H9 (cell line): ENCODE measurements at regions not wholly inside any gene's neighbourhood (a gene's known extent, or its start where the extent isn't known, plus 50 kb on each side); places are given as distances from the start of the nearest gene placed in this dataset.

ENCODE experiments used
- DNase-seq: peaks from one replicate; pipeline ENCODE4 v3.0.0-alpha.2; 2017
- H2AFZ ChIP-seq: one replicate; pipeline ENCODE4 v1.6.1; 2013; ENCODE audit warnings: mild to moderate bottlenecking, low read length, control low read depth, moderate library complexity
- H2AK5ac ChIP-seq: 2 replicates; pipeline ENCODE4 v1.6.1; 2013; ENCODE audit warnings: low read length, control low read depth, mixed read lengths; ENCODE audit not compliant: insufficient read length
- H2BK120ac ChIP-seq: one replicate; pipeline ENCODE4 v1.6.1; 2013; ENCODE audit warnings: low read depth, mild to moderate bottlenecking, low read length, control low read depth, inconsistent platforms; ENCODE audit not compliant: poor library complexity, severe bottlenecking
- H2BK12ac ChIP-seq: 2 replicates; pipeline ENCODE4 v1.6.1; 2013; ENCODE audit warnings: low read length, control low read depth, mixed read lengths, low read depth; ENCODE audit not compliant: insufficient read length
- H2BK15ac ChIP-seq: 2 replicates; pipeline ENCODE4 v1.6.1; 2013; ENCODE audit warnings: low read depth, low read length, control low read depth
- H2BK20ac ChIP-seq: one replicate; pipeline ENCODE4 v1.6.1; 2013; ENCODE audit warnings: low read depth, mild to moderate bottlenecking, low read length, control low read depth, inconsistent platforms; ENCODE audit not compliant: poor library complexity, severe bottlenecking
- H2BK5ac ChIP-seq: 2 replicates; pipeline ENCODE4 v1.6.1; 2013; ENCODE audit warnings: low read length, control low read depth, mixed read lengths; ENCODE audit not compliant: insufficient read length
- H3K14ac ChIP-seq: 2 replicates; pipeline ENCODE4 v1.6.1; 2013; ENCODE audit warnings: low read length, control low read depth; ENCODE audit not compliant: insufficient read depth
- H3K18ac ChIP-seq: 2 replicates; pipeline ENCODE4 v1.6.1; 2013; ENCODE audit warnings: low read depth, mild to moderate bottlenecking, mixed read lengths, low read length, control low read depth; ENCODE audit not compliant: insufficient read length
- H3K23ac ChIP-seq: 2 replicates; pipeline ENCODE4 v1.6.1; 2013; ENCODE audit warnings: low read length, control low read depth, mixed read lengths, low read depth; ENCODE audit not compliant: insufficient read length
- H3K23me2 ChIP-seq: 2 replicates; pipeline ENCODE4 v1.6.1; 2013; ENCODE audit warnings: low read depth, mild to moderate bottlenecking, mixed read lengths, low read length, control low read depth; ENCODE audit not compliant: insufficient read length, poor library complexity, severe bottlenecking
- H3K27ac ChIP-seq: 2 replicates; pipeline ENCODE4 v1.5.1; 2013; ENCODE audit warnings: low read length, control low read depth, mixed read lengths, low read depth; ENCODE audit not compliant: insufficient read length
- H3K27me3 ChIP-seq: 2 replicates; pipeline ENCODE4 v1.6.1; 2013; ENCODE audit warnings: low read length, control low read depth, inconsistent platforms; ENCODE audit not compliant: insufficient read depth
- H3K4ac ChIP-seq: 2 replicates; pipeline ENCODE4 v1.6.1; 2013; ENCODE audit warnings: low read depth, mild to moderate bottlenecking, control low read depth, inconsistent platforms, low read length, moderate library complexity
- H3K4me1 ChIP-seq: 2 replicates; pipeline ENCODE4 v1.6.1; 2013; ENCODE audit warnings: low read length, control low read depth, inconsistent platforms; ENCODE audit not compliant: insufficient read depth
- H3K4me2 ChIP-seq: 2 replicates; pipeline ENCODE4 v1.6.1; 2013; ENCODE audit warnings: low read length, control low read depth, mixed read lengths; ENCODE audit not compliant: insufficient read length, insufficient read depth
- H3K56ac ChIP-seq: 2 replicates; pipeline ENCODE4 v1.6.1; 2013; ENCODE audit warnings: low read depth, mild to moderate bottlenecking, mixed read lengths, low read length, control low read depth; ENCODE audit not compliant: insufficient read length
- H3K79me1 ChIP-seq: 2 replicates; pipeline ENCODE4 v1.6.1; 2013; ENCODE audit warnings: low read depth, mild to moderate bottlenecking, moderate library complexity, low read length, control low read depth, inconsistent platforms; ENCODE audit not compliant: insufficient read depth, poor library complexity, severe bottlenecking
- H3K79me2 ChIP-seq: 2 replicates; pipeline ENCODE4 v1.6.1; 2013; ENCODE audit warnings: low read length, control low read depth, inconsistent platforms; ENCODE audit not compliant: insufficient read depth
- H3K9ac ChIP-seq: 2 replicates; pipeline ENCODE4 v1.6.1; 2013; ENCODE audit warnings: low read length, control low read depth, mixed read lengths; ENCODE audit not compliant: insufficient read length; ENCODE audit errors: extremely low read depth
- H3K9me3 ChIP-seq: one replicate; pipeline ENCODE4 v1.6.1; 2013; ENCODE audit warnings: low read depth, low read length, inconsistent platforms; ENCODE audit not compliant: control insufficient read depth
- H3T11ph ChIP-seq: one replicate; pipeline ENCODE4 v1.6.1; 2013; ENCODE audit warnings: mild to moderate bottlenecking, low read length, control low read depth, inconsistent platforms
- H4K20me1 ChIP-seq: one replicate; pipeline ENCODE4 v1.6.1; 2013; ENCODE audit not compliant: control insufficient read depth, insufficient read length, insufficient read depth
- H4K5ac ChIP-seq: 2 replicates; pipeline ENCODE4 v1.6.1; 2013; ENCODE audit warnings: low read depth, mild to moderate bottlenecking, mixed read lengths, low read length, control low read depth; ENCODE audit not compliant: insufficient read length
- H4K8ac ChIP-seq: replicated peaks from 2 replicates; pipeline ENCODE4 v1.6.1; 2013; ENCODE audit warnings: low read length, control low read depth, mixed read lengths, low read depth; ENCODE audit not compliant: insufficient read length
- H4K91ac ChIP-seq: 2 replicates; pipeline ENCODE4 v1.6.1; 2013; ENCODE audit warnings: low read depth, mild to moderate bottlenecking, moderate library complexity, mixed read lengths, low read length, control low read depth; ENCODE audit not compliant: insufficient read length
- H3K27ac Mint-ChIP-seq, 3 experiments: 2 replicates in 2 of 3; 3 replicates in 1 of 3; pipeline ENCODE4 v1.8.0; 2020 to 2021; ENCODE audit warnings: mixed read lengths in 3 of 3, mild to moderate bottlenecking in 1 of 3, moderate library complexity in 1 of 3
- H3K27me3 Mint-ChIP-seq: 2 replicates; pipeline ENCODE4 v1.8.0; 2021; ENCODE audit warnings: low read depth, mild to moderate bottlenecking, moderate library complexity, mixed read lengths
- H3K36me3 Mint-ChIP-seq, 3 experiments: 2 replicates in 2 of 3; 3 replicates in 1 of 3; pipeline ENCODE4 v1.8.0; 2020 to 2021; ENCODE audit warnings: low read depth in 3 of 3, mixed read lengths in 3 of 3; ENCODE audit not compliant: insufficient read depth in 1 of 3
- H3K4me1 Mint-ChIP-seq, 2 experiments: 2 replicates each; pipeline ENCODE4 v1.8.0; 2020; ENCODE audit warnings: mixed read lengths in 2 of 2
- H3K4me3 Mint-ChIP-seq, 2 experiments: 2 replicates in 1 of 2; 3 replicates in 1 of 2; pipeline ENCODE4 v1.8.0; 2020 to 2021; ENCODE audit warnings: mild to moderate bottlenecking in 2 of 2, mixed read lengths in 2 of 2, moderate library complexity in 1 of 2
- H3K9me3 Mint-ChIP-seq, 2 experiments: 2 replicates in 1 of 2; 3 replicates in 1 of 2; pipeline ENCODE4 v1.8.0; 2020; ENCODE audit warnings: mild to moderate bottlenecking in 2 of 2, mixed read lengths in 2 of 2, moderate library complexity in 1 of 2
- CTCF ChIP-seq: fragments of 200-600 bp; sonication (generic); conservative IDR thresholded peaks from 3 replicates; pipeline ENCODE4 v1.8.0; 2021; ENCODE audit warnings: antibody characterized with exemption, mild to moderate bottlenecking
- WGBS: extraction: QIAGEN DNeasy Blood & Tissue Kit; methylation state at CpG from one replicate; pipeline ENCODE4 v1.1.7; 2013; ENCODE audit warnings: missing lambda C conversion rate, low lambda C conversion rate, mixed read lengths; ENCODE audit not compliant: insufficient read length; ENCODE audit errors: extremely low coverage; 5-methylcytosine and 5-hydroxymethylcytosine counted together

DNA sequence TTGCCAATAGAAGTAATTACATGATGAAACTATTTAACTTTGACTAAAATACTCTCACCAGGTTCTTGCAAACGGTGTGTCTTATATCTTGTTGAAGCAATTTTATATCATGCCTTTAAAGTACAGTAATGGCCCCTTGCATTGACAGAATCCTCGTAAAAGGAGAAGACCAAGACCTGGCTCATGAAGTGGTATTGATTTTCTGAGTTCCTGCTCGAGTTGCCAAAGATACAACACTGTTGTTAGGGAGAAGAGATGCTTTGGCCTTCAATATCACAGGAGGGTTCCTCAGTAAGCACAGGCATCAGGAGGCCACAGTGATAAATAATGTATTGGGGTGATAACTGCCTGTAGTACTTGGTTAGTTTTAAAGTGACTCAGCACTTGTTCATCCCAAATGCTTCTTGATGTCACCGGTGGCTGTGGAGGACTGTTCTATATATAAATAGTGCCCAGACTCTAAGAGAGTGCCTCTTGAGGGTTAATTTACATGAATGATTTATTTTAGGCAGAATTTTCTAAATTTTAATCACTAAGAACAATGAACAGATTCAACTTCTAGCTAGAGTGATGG lies 571.7 kb upstream of the FANCL start:
- no peak overlapping the region for H2AK5ac ChIP-seq

More for the DNA sequence above, 571.7 kb upstream of the FANCL start:
- no peaks in the 10 kb centered on the region for H3K79me2 ChIP-seq
- H4K5ac ChIP-seq, result no peak overlapping the region
- no peak overlapping the region for H3K4ac ChIP-seq
- no peaks in the 10 kb centered on the region for H3K27me3 ChIP-seq
- H2BK15ac ChIP-seq, result no peak overlapping the region
- H3K79me1 ChIP-seq, result no peaks in the 10 kb centered on the region
- H2BK12ac ChIP-seq, result no peak overlapping the region
- no peak for TF ChIP-seq CTCF
- Mint-ChIP-seq H3K36me3 (no peaks in the 10 kb centered on the region), H3K27ac (no peak overlapping the region; a peak in 2 of 7 replicates), H3K9me3 (no peaks in the 10 kb centered on the region), H3K4me1 (peaks cover 0 to 3% of the 10 kb centered on the region in 2 experiments; a peak in 2 of 4 replicates), H3K27me3 (no peaks in the 10 kb centered on the region), H3K4me3 (no peak overlapping the region)
- no peaks in the 10 kb centered on the region for H3K9me3 ChIP-seq
- no CpG with 5 or more reads among the region's 4 CpGs for WGBS
- no peaks in the 10 kb centered on the region for H4K20me1 ChIP-seq
- H3K23me2 ChIP-seq, result no peaks in the 10 kb centered on the region
- no peak overlapping the region for H3K23ac ChIP-seq
- H2BK20ac ChIP-seq, result no peak overlapping the region
- H2BK5ac ChIP-seq, result no peak overlapping the region
- no peak overlapping the region for H3K9ac ChIP-seq
- no peaks in the 10 kb centered on the region for H3K4me1 ChIP-seq
- H3K56ac ChIP-seq, result no peak overlapping the region
- H4K8ac ChIP-seq, result no peak overlapping the region
- no peak overlapping the region for H3K4me2 ChIP-seq
- no peak for DNase-seq
- no peak overlapping the region for H3K27ac ChIP-seq
- no peak overlapping the region for H3T11ph ChIP-seq
- H2AFZ ChIP-seq, result no peak overlapping the region
- H3K18ac ChIP-seq, result no peak overlapping the region
- no peak overlapping the region for H4K91ac ChIP-seq
- no peak overlapping the region for H3K14ac ChIP-seq
- H2BK120ac ChIP-seq, result no peak overlapping the region
